ENCODE measurements at regions not wholly inside any gene's neighbourhood (a gene's known extent, or its start where the extent isn't known, plus 50 kb on each side); places are given as distances from the start of the nearest gene placed in this dataset.

DNA sequence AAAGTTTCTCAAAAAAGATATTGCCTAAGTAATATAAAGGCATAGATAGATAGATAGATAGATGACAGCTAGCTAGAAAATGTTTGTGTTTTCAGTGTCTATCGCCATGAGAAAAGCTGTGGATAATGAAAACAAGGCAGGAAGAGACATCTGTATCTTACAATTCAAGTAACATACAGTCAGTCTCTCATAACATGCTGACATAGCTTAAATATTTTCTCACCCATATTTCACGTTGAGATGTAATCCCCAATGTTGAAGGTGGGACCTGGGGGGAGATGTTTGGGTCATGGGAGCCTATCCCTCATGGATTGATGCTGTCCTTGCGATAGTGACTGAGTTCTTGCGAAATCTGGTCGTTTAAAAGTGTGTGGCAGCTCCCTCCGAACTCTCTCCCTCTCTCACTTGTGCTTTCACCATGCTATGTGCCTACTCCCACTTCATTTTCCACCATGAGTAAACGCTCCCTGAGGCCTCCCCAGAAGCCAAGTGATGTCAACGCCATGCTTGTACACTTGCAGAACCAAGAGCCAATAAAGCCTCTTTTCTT lies 856.8 kb upstream of the ADAMTS5 start:
- DNase-seq (ENCODE audit: insufficient read length, low spot score) (no peak), FAIRE-seq (no peak)

DNA sequence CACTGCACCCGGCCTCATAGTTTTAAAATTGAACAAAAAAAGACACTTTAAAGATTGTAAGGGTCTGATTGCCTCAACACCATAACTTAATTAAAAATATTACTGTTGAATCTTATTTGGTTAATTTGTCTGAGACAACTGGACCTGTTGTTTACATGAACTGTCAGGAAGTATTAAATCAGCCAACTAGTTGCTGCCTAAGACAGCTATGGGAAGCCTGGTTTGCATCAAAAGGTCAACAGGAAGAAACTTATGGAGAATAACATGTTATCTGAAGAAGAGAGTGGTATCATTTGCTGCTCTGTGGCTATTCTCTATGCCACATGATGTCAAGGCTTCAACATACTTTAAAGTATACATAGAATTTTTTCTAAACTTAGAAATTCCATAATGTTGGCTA lies 853.5 kb upstream of the ADAMTS5 start:
- DNase-seq (ENCODE audit: insufficient read length, low spot score) (no peak), FAIRE-seq (no peak)
- TF ChIP-seq, protein P1, sequence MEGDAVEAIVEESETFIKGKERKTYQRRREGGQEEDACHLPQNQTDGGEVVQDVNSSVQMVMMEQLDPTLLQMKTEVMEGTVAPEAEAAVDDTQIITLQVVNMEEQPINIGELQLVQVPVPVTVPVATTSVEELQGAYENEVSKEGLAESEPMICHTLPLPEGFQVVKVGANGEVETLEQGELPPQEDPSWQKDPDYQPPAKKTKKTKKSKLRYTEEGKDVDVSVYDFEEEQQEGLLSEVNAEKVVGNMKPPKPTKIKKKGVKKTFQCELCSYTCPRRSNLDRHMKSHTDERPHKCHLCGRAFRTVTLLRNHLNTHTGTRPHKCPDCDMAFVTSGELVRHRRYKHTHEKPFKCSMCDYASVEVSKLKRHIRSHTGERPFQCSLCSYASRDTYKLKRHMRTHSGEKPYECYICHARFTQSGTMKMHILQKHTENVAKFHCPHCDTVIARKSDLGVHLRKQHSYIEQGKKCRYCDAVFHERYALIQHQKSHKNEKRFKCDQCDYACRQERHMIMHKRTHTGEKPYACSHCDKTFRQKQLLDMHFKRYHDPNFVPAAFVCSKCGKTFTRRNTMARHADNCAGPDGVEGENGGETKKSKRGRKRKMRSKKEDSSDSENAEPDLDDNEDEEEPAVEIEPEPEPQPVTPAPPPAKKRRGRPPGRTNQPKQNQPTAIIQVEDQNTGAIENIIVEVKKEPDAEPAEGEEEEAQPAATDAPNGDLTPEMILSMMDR (IDR thresholded peaks at IDR 0.05; ENCODE audit: insufficient read depth, missing control alignments) = no peak

More for the DNA sequence above, 856.8 kb upstream of the ADAMTS5 start:
- TF ChIP-seq, protein P1 (IDR thresholded peaks at IDR 0.05; ENCODE audit: insufficient read depth, missing control alignments) = no peak

DNA sequence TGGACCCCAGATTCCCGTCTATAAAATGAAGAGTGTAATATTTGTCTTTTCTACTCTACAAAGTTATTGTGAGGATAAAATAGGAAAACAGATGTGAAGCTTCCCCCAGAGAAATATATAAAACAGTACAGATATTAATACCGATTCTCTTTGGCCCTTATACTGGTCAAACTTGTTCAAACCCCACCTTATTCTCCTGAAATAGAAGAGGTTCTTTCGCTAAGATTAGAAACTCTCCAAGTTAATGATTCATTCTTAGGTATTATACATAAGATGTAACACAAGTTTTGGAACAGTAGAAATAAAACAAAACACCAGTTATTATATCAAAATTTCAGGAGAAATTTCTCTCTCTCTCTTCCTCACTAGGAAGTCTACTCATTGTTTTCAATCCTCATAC lies 852.4 kb upstream of the ADAMTS5 start:
- FAIRE-seq (no peak), DNase-seq (ENCODE audit: insufficient read length, low spot score) (no peak)
- TF ChIP-seq, protein P1 (IDR thresholded peaks at IDR 0.05; ENCODE audit: insufficient read depth, missing control alignments) = no peak

DNA sequence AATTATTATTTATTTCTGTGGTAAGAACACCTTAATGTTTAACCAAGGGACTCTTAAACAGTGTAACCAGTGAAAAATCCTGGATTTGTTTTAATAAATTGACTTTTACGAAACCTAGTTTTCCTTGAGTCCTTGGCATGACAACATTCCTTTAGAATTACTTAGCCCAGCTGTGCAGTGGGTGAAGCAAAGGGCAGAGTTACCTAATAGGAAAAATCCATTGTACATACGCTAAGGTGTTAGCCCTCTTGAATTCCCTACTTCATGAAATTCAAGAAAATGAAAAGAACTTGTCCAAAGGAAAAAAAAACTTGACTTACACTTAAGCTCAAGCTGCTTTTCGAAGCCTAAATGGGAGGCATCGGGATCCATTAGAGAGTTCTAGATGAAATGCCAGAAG lies 852.0 kb upstream of the ADAMTS5 start:
- DNase-seq (ENCODE audit: insufficient read length, low spot score) = no peak
- TF ChIP-seq, protein P1 (IDR thresholded peaks at IDR 0.05; ENCODE audit: insufficient read depth, missing control alignments) = no peak
- FAIRE-seq = no peak

DNA sequence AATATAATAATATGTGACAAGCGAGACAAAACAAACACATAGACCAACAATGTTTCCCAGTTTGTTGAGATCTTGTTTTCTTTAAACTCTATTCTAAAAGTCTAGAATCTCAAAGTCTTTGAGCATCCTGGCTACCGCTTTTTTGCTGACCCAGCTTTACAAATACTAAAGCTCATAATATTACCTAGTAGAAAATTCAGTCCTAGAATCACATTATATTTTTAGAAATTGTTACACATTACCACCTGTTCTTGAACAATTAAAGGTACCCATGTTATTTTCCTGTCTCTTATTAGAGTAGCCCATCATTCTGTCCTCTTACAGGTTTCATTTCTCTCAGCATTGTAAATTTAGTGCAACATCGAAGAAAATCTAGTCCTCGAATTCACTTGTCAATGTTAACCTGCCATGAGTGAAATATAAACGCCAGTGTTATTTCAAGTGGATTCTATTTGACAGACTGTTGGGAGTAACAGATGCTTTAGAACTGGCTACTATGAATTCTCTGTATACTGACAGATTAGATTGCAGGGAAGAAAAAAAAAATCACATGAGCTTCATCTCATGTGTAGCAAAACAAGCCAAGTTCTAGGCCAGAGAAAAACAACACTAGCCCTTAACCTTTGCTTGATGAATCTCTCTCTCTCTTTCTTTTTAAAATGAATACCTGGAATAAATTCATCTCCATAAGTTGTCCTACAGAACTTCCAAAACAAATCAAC lies 851.2 kb upstream of the ADAMTS5 start:
- TF ChIP-seq, protein P1 (IDR thresholded peaks at IDR 0.05; ENCODE audit: insufficient read depth, missing control alignments) = no peak
- DNase-seq (ENCODE audit: insufficient read length, low spot score) (no peak), FAIRE-seq (no peak)

DNA sequence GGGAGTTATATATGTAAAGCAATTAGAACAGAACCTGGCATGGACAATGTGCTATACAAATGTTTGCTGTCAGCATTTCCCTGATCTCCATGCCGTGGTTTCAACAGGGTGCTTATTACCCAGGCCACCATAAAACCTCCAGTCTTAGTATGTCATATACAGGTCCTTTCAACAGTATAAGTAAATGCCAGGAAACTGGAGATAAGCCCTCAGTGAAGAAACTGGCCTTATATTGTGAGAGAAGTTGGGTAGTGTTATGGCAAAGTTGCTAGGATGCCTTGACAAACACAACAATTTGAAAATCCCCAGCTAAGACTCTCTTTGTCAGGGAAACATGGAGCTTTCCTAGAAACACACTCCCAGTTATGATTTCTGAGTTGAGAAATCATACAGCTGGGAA lies 850.2 kb upstream of the ADAMTS5 start:
- DNase-seq (ENCODE audit: insufficient read length, low spot score) (no peak), FAIRE-seq (no peak)
- TF ChIP-seq, protein P1 (IDR thresholded peaks at IDR 0.05; ENCODE audit: insufficient read depth, missing control alignments) = no peak

DNA sequence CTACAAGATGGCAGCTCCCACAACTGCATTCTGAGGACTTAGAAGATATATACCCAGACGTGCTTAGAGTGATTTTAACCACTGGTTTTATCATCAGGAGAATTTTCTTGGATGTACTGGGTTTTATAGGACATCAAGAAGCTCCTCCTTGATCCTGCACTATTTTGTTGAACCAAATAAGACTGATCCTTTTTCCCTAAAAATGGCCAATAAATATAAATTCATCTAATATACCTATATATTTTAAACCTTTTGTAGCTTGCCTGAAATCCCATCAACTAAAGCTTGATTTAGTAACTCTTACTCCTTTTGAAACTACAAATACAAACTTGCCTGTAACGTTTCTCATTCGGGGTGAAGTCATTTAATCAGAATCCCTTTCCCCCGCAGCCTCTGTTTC lies 849.4 kb upstream of the ADAMTS5 start:
- FAIRE-seq = no peak
- TF ChIP-seq, protein P1 (IDR thresholded peaks at IDR 0.05; ENCODE audit: insufficient read depth, missing control alignments) = no peak

More for the DNA sequence above, 849.4 kb upstream of the ADAMTS5 start:
- DNase-seq (ENCODE audit: insufficient read length, low spot score) = no peak

All from D721Med (cell line).